ENCODE measurements at regions not wholly inside any gene's neighbourhood (a gene's known extent, or its start where the extent isn't known, plus 50 kb on each side); places are given as distances from the start of the nearest gene placed in this dataset.

DNA sequence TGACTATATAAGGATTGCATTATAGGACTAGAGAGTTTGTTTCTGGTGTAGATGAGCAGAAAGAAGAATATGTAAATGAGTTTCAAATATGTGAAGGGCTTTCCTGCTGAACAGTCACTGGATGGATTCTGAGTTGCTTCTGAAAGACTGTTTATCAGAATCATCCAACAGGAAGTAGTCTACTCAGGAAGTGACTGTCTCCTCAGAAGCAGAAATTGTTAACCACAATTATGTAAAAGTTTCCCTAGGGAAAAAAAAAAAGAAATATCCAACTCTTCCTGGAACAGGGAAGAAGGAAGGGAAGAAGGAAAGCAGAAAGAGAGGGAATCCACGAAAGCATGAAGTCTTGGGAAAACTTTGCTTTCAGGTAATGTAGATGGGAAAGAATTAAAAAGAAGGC, 138.9 kb downstream of the TENT5A start:
- no peak for DNase-seq (ENCODE audit: low spot score in 2 of 2)
- TF ChIP-seq, protein P1, sequence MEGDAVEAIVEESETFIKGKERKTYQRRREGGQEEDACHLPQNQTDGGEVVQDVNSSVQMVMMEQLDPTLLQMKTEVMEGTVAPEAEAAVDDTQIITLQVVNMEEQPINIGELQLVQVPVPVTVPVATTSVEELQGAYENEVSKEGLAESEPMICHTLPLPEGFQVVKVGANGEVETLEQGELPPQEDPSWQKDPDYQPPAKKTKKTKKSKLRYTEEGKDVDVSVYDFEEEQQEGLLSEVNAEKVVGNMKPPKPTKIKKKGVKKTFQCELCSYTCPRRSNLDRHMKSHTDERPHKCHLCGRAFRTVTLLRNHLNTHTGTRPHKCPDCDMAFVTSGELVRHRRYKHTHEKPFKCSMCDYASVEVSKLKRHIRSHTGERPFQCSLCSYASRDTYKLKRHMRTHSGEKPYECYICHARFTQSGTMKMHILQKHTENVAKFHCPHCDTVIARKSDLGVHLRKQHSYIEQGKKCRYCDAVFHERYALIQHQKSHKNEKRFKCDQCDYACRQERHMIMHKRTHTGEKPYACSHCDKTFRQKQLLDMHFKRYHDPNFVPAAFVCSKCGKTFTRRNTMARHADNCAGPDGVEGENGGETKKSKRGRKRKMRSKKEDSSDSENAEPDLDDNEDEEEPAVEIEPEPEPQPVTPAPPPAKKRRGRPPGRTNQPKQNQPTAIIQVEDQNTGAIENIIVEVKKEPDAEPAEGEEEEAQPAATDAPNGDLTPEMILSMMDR (IDR thresholded peaks at IDR 0.05), result no peak
- no peaks in the 10 kb centered on the region for H3K9me3 ChIP-seq
- H3K36me3 ChIP-seq, result no peaks in the 10 kb centered on the region
- no peak overlapping the region for H3K27ac ChIP-seq
- no peaks in the 10 kb centered on the region for H3K27me3 ChIP-seq
- intact Hi-C loops (cut with DNase I), result no loop called here
- H3K4me1 ChIP-seq, result no peaks in the 10 kb centered on the region
- H3K4me3 ChIP-seq, result no peak overlapping the region

DNA sequence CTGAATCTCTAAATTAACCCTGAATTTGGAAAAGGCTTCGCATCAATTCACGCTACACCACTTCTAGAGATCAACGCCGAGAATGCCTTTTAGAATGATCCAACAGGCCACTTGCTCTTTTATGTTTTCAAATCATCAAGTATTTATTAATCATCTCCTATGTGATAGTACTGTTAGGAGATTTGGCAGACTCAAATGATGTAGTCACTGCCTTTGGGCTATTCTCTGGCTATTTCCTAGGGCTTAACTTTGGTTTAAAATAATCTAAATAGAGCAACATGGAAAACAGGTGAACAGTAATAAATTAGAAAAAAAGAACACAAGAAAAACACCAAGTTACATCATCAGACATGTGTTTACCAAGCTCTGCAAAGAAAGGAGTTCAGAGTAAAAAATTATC, 140.3 kb downstream of the TENT5A start:
- H3K9me3 ChIP-seq, result no peaks in the 10 kb centered on the region
- no peak overlapping the region for H3K27ac ChIP-seq
- intact Hi-C loops (cut with DNase I), result no loop called here
- no peak overlapping the region for H3K4me3 ChIP-seq
- H3K4me1 ChIP-seq, result no peaks in the 10 kb centered on the region
- H3K27me3 ChIP-seq, result no peaks in the 10 kb centered on the region
- no peak for DNase-seq (ENCODE audit: low spot score in 2 of 2)
- TF ChIP-seq, protein P1 (IDR thresholded peaks at IDR 0.05), result no peak
- no peaks in the 10 kb centered on the region for H3K36me3 ChIP-seq

DNA sequence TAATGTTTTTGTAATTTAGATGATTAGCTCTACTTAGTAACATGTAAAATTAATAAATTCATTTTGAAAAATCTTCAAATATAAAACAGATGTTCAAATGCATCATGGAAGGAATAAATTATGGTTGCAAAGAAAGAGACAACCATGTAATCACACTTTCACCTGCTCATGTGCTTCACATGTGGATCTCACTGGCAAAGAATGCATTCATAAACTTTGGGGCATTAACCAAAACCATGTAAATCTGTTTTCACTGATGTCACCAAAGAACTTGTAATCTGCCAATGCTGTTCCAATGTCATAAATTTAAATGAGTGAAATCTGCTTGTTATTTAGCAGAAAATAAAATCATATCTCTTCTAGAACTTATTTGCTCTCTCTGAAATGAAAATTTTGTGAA, 142.7 kb downstream of the TENT5A start:
- Histone ChIP-seq H3K9me3 (no peaks in the 10 kb centered on the region), H3K4me1 (no peaks in the 10 kb centered on the region), H3K27ac (no peak overlapping the region), H3K36me3 (no peaks in the 10 kb centered on the region), H3K27me3 (no peaks in the 10 kb centered on the region), H3K4me3 (no peak overlapping the region)
- TF ChIP-seq, protein P1 (IDR thresholded peaks at IDR 0.05), result no peak
- intact Hi-C loops (cut with DNase I), result no loop called here
- no peak for DNase-seq (ENCODE audit: low spot score in 2 of 2)

DNA sequence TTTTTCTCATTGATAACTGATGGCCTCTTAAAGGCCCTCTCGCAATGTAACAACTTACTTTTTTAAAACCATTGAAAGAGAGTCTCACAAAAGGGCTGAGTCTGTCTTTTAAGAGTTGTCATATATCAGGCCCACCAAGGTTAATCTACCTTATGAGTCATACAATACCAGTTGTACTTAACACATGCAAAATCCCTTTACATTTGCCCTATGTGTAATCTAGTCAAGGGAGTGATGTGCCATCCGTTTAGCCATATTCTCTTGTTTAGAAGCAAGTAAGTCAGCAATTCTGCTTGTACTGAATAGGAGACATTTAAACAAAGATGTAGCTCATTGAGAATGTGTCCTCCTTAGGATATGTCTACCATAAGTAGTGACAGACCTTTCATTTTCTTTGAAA, 143.7 kb downstream of the TENT5A start:
- peaks cover 0 to 4% of the 10 kb centered on the region in 2 donors for H3K9me3 ChIP-seq
- intact Hi-C loops (cut with DNase I), result no loop called here
- no peak overlapping the region for H3K27ac ChIP-seq
- TF ChIP-seq, protein P1 (IDR thresholded peaks at IDR 0.05), result no peak
- H3K4me3 ChIP-seq, result no peak overlapping the region
- H3K36me3 ChIP-seq, result no peaks in the 10 kb centered on the region
- H3K27me3 ChIP-seq, result no peaks in the 10 kb centered on the region
- no peak for DNase-seq (ENCODE audit: low spot score in 2 of 2)
- no peaks in the 10 kb centered on the region for H3K4me1 ChIP-seq

DNA sequence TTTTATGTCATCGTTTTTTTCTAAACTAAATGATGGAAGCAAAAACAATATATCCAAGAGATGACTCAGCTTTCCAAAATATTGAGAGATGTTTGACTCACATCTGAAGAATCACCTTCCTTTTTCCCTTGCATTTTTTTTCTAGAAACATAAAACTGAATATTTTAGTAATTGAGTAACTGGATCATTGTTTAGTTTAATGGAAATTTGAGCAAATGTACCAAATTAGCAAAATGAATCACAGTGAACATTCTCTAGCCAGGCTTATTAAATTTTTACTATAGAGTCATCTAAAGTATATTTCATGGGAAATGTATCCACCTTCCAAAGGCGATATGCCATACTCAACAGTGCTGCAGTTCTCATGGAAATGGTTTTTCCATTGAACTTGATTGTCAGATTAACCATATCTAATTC, 145.5 kb downstream of the TENT5A start:
- no peaks in the 10 kb centered on the region for H3K27me3 ChIP-seq
- no peak for DNase-seq (ENCODE audit: low spot score in 2 of 2)
- TF ChIP-seq, protein P1 (IDR thresholded peaks at IDR 0.05), result no peak
- H3K4me3 ChIP-seq, result no peak overlapping the region
- intact Hi-C loops (cut with DNase I), result no loop called here
- H3K9me3 ChIP-seq, result peaks cover 0 to 4% of the 10 kb centered on the region in 2 donors
- H3K36me3 ChIP-seq, result no peaks in the 10 kb centered on the region
- peak overlapping the region; percentile 37 to 55 for H3K27ac ChIP-seq
- H3K4me1 ChIP-seq, result no peaks in the 10 kb centered on the region

DNA sequence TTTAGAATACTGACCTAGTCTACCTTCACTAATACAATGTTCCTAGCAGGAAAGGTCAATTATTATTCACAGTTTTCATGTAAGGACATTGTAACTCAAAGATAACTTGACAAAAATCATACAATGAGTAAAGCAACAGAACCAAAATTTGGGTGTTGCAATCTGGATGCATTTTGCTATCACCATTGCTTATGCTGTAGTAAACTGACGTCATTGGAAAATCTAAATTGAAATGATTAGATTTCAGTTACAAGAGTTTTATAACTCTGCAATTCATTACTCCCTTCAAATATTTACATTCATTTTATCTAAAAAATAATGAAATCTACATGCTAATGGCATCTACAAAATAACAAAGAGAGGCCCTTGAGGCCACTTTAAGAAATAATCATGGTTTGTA, 147.0 kb downstream of the TENT5A start:
- DNase-seq (ENCODE audit: low spot score in 2 of 2), result no peak
- intact Hi-C loops (cut with DNase I), result no loop called here
- H3K27me3 ChIP-seq, result no peaks in the 10 kb centered on the region
- TF ChIP-seq, protein P1 (IDR thresholded peaks at IDR 0.05), result no peak
- H3K27ac ChIP-seq, result no peak overlapping the region
- peaks cover 0 to 4% of the 10 kb centered on the region in 2 donors for H3K9me3 ChIP-seq
- H3K36me3 ChIP-seq, result no peaks in the 10 kb centered on the region
- H3K4me3 ChIP-seq, result no peak overlapping the region
- no peaks in the 10 kb centered on the region for H3K4me1 ChIP-seq
